Activated gamma-delta T cell (primary cell): ENCODE measurements at regions not wholly inside any gene's neighbourhood (a gene's known extent, or its start where the extent isn't known, plus 50 kb on each side); places are given as distances from the start of the nearest gene placed in this dataset.

ENCODE experiments used
- DNase-seq: peaks from one replicate; lab custom pipeline; 2025; lab: John Stamatoyannopoulos, UW

DNA sequence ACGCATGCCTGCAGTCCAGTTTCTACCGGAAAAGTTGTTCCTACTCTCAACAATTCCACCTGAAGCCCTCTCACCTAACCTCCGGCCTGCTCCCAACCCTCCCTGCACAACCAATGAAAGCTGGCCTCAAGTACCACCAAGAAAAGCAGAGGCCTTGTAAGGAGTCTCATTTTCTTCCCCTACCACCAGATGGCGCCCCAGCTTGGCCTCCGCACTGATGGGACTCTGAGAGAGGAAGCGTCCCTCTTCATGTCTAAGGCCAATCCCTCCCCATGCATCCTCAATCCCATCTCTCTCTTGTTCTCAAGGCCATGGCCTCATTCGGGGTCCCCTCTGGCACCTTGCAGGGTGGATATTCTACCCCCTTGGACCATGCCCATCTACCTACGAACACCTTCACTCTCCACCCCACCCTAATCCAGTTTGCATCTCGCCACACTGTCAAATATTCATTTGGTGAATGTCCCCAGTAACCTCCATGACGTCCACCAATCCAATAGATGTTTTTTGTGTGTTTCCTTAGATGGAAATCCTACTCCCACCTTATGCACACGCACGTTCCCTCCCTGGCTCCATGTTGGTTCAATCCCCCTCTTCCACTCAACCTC, 412.8 kb downstream of the ZNF536 start:
- no peak for DNase-seq

DNA sequence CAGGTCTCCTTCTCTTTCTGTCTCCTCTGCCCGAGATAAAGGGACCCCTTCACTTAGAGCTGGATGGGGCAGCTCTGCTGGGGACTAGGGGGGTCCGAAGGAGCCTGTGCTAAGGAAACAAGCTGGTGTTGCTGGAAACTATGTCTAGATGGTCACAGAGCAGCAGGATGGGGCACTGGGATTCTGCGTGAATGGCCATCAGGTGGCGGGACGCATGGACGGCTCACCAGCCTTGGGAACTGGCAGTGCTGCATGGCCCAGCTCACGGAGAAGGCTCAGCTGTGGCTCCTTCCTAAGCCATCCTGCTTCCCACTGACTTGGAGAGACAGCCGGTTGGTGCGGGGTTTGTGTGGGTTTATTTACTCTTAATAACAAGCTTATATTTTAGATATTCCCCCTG, 411.8 kb downstream of the ZNF536 start:
- no peak for DNase-seq

DNA sequence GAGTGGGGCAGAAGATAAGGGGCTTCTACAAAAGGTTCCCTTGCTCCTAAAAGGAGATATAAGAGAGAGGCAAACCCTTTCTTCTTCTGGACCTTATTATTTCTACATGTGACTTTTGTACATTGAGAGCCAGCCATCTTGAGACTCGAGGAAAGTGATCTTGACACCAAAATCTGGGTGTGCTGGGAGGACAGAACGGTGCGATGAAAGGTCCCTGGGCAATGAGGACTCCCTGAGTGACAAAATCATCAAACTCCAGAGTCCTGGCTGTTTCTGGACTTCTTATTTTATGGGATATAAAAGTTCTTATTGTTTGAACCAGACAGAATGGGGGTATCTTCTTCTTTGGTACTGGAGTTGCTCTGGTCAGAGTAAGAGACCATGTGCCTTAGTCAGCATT, 411.0 kb downstream of the ZNF536 start:
- DNase-seq: no peak

DNA sequence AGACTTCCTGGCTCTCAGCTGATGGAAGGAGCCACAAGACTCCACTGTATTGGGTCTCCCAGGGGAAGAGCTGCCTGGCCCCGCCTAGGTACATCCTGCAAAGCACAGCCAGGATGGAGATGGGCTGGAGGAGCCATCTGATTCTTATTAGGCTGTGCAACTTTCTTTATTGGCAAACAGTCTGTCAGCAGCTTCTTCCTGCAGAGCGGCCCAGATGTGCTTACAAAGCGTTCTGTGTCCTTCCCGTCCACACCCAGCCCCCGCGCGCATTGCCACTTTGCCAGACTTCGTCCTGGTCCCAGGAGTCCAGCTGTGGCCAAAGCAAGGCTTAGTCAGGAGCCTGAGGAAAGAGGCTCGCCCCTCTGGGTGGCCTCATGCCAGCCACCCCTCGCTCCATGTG, 409.3 kb downstream of the ZNF536 start:
- DNase-seq: no peak

DNA sequence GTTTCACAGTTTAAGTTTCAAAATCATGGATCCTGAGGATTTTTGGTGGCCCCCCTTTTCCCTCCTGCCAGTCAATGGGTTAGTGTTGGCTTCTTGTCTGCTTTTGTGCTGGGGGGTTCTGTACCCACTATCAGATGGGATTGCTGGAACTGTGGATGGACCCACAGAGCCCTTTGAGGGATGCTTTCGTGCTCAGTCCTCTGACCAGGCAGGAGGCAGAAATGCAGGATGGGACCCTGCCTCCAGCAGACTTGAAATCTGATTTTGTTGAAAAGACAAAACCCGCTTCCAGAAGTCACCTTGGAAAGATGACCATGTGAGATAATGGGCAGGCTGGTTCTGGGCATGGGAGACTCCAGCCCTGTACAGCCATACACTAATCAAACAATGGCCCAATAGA, 408.9 kb downstream of the ZNF536 start:
- no peak for DNase-seq

DNA sequence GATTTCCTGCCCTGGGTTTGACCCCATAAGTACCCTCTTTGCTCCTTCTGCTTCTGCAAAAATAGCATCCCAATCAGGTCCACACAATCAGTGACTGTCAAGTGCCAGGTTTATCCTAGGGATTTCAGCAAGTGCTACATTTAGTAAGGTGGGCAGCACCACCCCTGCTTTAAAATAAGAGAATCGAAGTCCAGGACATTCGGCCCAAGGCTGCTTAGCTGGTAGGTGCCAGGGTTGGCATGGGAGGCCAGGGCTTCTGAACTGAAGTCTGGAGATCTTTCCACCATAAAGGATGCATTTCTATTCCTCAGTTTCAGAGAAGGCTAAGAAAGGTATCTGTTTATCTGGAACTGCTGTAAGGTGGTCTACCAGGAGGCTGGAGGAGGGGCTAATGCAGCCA, 408.3 kb downstream of the ZNF536 start:
- DNase-seq: no peak

DNA sequence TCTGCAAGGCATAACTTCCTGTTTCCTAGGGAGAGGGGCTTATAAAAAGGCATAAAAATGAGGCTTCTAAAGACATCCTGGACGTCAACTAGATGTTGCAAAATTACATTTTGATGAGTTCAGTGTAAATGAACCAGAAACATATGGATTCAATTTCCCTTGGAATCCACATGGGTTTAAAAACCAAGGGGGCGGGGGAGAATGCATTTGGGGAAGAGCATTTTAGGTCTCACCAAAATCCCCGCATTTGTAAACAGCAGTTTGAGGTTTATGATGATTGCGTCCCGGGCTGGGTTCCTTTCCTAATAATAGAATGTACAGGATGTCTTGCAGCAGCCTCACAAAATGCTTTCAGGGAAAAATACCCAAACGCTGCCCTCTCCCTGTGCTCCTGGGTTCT, 407.8 kb downstream of the ZNF536 start:
- DNase-seq: no peak

DNA sequence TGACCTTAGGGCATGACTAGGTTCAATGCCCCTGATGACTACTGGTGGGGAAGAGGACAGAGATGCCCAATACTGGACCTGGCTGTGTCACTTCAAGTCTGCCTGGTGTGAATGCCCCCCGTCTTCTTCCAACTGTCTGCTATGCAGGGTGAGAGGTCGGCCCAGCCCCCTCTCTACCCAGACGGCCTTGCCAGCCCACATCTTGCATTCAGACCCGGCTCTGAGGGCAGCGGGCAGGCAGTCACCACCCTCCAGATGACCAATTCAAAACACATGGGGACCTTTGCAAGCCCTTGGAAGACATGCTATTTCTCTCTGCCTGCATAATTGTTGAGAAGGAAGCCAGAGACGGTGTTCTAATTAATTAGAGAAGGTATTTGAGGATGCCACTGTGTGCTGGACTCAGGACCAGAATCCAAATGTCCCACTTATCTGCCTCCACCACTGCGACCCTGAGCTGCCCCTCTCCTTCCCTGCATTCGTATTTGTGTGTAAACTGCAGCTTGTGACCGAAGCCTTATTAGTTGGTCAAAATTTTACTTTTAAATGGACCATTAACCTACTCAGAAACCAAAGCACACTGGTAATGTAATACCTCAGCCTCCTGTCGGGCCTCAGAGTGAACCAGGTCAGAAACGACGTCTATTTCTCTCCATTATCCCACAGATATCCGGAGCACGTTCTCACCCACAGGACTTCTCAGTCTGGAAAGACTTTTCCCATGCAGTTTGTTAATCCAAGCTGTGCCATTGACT, 407.0 kb downstream of the ZNF536 start:
- no peak for DNase-seq

DNA sequence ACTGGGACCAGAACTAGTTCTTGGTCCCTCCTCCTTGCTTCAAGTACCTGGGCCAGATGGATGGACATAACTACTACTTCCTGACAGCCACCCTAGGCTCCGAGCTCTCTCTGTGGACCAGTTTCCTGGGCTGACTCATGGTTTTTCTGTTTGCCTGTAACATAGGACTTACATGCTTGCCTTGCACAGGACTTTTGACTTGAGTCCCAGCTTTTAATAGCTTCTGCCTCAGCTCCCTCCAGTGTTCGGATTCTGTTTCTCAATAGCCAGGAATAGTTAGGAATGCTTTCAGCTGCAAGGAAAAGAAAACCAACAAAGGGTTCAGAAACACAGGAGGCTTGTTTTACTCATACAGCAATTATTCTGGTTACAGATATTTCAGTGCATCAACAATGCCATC, 405.9 kb downstream of the ZNF536 start:
- DNase-seq: no peak

DNA sequence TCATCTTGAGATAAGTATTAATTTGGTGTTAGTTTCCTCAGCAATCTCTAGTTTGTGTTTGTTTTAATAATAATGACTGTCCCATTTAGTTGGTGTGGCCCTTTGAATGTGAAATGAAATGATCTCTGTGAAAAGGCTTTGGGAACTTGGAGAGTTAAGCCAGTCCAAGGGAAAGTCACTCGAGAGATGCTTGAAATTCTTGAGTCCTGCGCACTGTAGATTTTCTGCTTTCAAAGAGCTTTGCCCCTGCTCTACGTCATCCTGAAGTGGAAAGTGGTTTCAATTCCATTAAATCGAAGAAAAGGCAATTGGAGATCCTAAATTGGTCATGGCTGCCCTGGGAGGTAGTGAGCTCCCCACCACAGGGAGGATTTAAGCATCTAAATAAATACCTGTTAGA, 403.8 kb downstream of the ZNF536 start:
- no peak for DNase-seq

DNA sequence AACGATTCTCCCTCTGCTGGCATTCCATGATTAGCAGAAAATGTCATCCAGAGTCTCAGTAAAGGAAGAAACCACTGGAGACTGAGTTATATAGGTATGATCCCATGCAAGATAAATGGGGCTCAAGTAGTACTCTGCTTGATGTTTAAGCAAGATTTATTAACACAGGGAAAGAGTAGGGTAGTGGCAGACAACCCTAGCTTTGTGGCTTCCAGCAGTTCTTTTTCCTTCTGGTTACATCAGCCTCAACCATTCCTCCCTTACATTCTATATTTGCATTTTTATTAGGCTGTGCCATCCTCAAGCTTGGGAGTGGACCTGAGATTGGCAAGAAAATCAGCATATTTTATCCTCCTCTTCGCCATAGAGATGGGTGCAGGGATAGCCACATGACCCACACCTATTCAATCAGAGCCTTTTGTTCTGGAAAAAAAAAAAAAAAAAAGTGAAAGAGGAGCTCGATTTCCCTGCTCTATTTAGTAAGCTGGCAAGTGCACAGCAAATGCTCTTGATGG, 402.1 kb downstream of the ZNF536 start:
- DNase-seq: no peak

DNA sequence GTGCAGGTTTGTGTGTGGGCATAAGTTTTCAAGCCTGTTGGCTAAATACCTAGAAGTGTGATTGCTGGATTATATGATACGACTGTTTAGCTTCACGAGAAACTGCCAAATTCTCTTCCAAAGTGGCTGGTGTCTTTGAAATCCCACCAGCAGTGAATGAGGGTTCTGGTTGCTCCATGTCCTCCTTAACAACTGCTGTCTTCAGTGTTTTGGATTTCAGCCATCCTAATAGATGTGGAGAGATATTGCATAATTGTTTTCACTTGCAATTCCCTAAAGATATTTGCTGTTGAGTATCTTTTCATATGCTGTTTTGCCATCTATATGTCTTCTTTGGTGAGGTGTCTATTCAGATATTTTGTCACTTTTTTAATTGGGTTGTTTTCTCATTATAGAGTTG, 390.5 kb downstream of the ZNF536 start:
- no peak for DNase-seq

DNA sequence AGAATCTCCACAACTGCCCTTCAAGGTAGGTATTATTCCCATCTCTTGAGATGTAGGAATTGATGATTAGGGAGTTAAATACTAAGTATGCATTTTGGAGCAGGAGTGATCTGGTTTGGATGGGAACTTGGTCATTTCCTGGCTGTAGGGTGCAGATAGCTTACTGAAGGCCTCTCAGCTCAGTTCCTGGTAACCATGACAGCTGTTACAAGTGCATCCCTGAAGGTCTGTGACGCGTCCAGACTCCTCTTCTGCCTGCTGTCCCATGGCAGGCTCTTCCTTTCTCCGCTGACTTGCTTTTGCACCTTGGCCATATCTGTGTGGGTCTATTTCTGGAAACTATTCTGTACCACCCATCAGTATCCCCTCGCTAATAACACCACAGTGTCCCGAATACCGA, 387.8 kb downstream of the ZNF536 start:
- no peak for DNase-seq

DNA sequence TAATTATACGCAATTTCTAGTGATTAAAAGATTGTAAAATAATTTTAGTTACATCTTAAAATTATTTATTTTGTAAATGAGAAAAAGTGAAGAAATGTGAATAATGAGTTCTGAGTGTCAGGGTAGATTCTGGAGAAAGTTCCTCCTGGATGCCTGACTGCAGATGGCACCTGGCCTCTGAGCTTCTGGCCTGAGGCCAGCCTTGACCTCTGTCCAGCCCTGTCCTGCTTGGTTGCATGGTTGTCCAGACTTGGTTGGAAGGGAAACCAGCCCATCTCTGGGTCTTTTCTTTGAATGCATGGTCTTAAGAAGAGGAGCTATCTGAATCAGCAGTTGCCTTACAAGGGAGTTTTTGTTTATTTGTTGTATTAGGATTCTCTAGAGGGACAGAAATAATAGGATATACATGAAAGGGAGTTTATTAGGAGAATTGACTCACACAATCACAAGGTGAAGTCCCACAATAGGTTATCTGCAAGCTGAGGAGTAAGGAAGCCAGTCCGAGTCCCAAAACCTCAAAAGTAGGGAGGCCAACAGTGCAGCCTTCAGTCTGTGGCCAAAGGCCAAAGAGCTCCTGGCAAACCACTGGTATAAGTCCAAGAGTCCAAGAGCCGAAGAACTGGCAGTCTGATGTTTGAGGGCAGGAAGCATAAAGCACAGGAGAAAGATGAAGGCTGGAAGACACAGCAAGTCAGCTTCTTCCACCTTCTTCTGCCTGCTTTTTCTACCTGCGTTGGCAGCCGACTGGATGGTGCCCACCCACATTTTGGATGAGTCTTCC, 385.8 kb downstream of the ZNF536 start:
- DNase-seq: no peak

DNA sequence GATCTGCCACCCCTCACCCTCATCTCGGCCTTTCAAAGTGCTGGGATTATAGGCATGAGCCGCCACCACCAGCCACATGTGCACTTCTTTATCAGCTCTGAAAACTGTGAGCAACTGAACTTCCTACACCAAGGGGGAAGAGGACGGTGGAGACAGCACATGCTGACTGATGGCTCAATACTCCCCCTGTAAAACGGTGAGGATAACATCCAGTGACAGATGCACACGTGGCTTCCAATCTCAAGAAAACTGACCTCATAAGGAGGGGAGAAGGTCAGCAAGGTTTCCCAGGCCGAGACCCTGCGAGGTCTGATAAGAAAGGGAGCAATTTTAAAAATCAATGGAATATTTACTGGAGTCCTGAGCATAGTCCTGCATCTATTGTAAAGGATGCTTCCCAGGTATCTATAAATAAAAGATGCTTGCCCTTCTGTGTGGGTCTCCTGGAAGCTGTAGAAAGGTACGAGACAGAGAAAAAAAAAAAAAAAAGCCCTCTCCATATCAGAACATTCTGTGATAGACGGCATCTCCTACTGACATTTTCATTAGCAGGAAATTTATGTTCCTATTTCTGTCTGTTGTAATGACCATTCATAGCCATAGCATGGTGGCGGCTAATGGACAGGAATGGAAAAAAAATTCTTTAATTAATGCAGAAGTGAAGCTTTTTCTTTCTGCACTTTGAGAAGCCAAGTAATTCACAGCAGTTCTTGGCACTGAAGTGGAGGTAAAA, 385.1 kb downstream of the ZNF536 start:
- DNase-seq: no peak

DNA sequence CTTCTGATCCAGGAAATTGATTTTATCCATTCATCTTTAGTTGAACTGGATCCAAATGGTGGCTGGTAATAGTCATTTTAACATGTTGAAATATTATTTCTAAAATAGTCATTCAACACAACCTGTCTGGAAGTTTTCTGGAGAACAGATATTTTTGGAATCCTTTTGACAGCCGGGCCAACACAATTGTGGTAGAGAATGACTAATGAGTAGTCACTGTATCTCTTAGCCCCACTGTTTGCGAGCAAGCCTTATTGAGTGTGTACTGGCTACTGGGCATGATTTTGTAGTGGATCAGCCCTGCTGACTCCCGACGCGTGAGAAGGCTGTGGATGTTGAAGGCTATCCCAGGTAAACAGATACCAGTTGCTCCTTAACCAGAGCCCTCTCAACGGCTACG, 383.4 kb downstream of the ZNF536 start:
- no peak for DNase-seq

DNA sequence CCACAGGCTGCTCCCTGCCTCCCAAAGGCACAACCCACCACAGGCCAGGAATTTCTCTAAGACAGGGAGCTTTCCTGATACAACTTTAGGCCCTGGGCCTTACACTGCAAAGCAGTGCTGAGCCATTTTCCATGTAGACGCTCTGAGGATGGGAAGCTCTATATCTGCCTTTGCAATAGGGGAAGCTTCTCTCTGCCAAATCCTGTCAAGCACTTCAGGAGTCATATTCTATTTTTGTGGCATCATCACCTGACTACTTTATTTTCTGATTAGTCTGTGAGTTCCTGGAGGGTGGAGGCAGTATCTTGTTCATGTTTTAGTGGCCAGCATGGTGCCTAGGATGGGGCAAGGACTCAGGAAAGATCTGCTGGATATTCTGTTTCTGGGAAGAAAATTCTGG, 382.0 kb downstream of the ZNF536 start:
- no peak for DNase-seq

DNA sequence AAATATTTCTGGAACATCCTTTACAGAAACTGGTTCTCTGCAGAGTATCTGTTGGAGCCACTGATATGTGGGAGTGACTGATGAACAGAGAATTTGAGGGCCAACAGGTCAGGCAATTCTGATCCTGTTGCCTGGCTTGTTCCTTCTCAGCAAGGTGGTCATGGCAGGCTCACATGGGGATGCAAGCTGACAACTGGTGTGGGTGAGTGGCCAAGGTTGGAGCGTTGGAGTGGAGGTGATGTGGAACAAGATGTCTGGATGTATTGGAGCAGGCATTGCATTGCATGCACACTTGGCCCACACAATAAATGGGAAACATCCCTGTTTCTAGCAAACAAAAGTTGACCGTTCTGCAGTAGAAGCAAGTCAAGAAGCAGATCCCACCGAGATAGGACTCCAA, 380.7 kb downstream of the ZNF536 start:
- DNase-seq: no peak

DNA sequence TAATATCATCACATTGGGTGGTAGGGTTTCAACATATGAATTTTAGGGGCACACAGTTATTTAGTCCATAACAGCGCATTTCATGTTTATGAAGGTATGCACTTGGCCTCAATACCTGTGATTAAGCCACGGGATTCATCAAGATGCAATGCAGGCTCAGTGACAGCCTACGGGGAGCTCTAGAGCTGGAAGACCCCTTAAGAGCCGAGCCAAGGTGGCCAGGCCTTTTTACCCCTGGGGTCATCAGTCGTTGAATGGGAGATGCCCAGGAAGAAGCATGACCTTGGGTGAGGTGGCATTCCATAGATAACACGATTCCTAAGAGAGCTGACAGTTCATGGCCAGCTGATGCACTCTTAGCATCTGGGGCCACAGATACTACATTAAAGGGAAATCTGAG, 380.0 kb downstream of the ZNF536 start:
- DNase-seq: no peak

DNA sequence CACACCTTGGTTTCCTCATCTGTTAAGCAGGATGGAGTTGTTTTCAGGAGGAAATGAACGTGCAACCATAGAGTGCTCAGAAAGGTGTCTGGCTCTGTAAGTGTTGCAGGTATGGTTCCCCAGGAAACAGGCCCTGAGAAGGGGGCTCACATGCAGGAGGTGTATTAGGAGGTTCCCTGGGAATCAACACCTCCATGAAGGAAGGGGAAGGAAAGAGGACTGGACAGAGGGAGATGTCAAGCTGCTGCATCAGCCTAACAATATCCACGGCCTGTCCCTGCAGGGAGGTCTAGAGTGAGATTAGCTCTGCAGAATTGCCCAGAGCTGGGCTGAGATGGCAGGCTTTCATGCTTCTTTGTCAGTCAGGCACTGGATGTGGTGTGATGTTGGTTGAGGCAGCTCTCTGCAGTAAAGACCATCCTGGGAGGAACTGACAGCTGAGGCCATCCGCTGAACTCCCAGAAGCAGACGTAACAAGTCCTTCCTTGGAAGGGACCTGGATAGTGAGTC, 373.3 kb downstream of the ZNF536 start:
- no peak for DNase-seq

DNA sequence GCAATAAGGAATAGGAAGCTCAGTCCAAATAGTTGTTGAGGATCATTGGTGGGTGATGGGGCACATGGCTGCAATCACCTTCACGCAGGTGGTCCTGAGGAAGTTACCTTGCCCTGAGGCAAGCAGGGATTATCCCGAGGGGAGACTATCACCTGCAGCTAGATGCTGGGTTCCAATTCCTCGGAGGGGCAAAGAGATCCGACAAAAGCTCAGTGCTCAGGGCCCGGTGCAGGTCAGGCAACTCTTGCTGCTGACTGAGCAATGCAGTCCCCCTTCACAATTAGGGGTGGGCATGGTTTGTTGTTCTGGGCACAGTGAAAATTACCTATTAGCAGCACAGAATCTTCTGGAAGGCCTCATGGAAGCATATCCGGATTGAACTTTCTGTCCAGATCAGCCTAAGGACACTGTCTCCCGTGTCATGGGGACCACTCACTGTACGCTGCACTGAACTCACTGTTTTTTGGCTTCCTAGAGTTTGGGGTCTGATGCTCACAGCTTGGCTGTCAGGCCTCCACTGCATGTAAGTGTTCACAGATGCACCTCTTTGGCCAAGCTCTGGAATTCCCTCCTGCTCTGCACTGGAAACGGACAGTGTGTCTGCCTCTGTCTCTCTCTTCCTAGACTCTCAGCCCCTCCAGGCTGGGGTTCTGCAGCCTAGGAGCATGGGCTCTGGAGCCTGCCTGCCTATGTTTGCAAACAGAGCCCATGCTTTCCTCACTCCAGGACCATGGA, 372.7 kb downstream of the ZNF536 start:
- DNase-seq: no peak
